ENCODE measurements at regions not wholly inside any gene's neighbourhood (a gene's known extent, or its start where the extent isn't known, plus 50 kb on each side); places are given as distances from the start of the nearest gene placed in this dataset.

DNA sequence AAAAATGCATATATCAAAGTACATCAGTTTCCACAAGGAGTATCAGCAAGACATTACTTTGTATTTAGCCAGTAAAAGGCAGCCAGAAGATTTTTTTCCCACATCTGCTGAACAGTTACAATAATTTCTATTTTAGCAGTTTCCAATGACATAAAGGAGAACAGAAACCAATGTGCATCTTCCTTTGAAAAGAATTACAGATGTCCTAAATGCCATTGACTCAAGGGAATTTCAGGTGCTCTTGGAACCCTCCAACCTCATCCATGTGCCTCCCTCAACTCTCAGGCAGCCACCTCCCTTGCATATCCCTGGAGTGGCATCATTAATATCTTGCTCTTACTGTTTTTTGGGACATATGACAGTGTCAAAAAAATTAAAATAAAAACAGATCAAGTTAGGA, 62.2 kb upstream of the ST8SIA1 start:
- DNase-seq = peak; percentile 75

- no peak for DNase-seq
Observed at GRCh38 chr12:22396253-22396652, 61.7 kb upstream of the ST8SIA1 start.

- DNase-seq = no peak
Observed at GRCh38 chr12:22395666-22396065, 61.2 kb upstream of the ST8SIA1 start.

All from MV-4-11 (cell line).